ENCODE measurements at regions not wholly inside any gene's neighbourhood (a gene's known extent, or its start where the extent isn't known, plus 50 kb on each side); places are given as distances from the start of the nearest gene placed in this dataset.

DNA sequence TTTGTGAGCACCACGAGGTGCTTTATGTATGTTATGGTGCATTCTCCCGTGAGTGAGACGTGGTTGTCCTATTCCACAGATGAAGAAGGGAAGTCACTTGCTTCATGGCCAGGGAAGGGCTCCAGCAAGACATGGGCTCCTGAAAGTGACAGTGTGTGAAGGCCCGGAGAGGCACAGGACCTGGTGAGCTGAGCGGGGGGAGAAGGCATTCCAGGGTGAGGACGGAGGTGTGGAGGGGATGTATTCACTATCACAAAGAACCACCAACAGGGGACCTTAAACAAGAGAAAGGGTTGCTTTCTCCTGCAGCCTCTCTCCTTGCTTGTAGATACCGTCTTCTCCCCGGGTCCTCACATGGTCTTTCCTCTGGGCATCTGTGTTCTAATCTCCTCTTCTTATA lies 139.1 kb downstream of the FBLN2 start:
- no peak for DNase-seq

Data from SHP77 (cell line).